GM18867 (cell line): ENCODE measurements at regions not wholly inside any gene's neighbourhood (a gene's known extent, or its start where the extent isn't known, plus 50 kb on each side); places are given as distances from the start of the nearest gene placed in this dataset.
"Not testable (repeated sequence)": the region's sequence is repeated elsewhere in the genome, so short reads cannot be mapped to it uniquely, and the experiment has no call there.

Experiments
- ATAC-seq: cut with Tn5 transposase; IDR thresholded peaks from one replicate; pipeline ENCODE4 v1.9.1; 2021; ENCODE audit warnings: mild to moderate bottlenecking, moderate library complexity; ENCODE audit not compliant: unreplicated experiment

DNA sequence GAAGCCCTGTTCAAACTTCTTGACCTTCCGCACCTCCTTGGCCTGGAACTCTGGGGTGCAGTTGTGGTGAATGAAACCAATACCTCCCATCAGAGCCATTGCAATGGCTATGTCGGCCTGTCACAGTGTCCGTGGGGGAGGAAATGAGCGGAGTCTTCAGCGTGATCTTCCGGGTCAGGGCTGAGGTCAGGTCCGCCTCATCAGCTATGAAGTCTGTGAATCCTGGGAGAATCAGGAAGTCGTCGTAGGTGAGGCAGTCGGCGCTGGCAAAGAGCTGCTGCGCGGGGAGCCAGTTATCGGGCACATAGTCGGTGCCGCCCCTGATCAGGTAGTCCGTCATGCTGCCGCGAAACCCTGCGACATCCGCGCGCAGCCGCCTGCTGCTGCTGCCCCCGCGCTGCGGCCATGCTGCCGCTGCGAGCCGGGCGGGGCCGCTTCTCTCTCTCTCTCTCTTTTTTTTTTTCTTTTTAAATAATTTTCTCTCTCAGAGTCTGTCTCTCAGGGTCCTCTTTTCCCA, 154.1 kb upstream of the ZSWIM2 start:
- ATAC-seq, result no peak

DNA sequence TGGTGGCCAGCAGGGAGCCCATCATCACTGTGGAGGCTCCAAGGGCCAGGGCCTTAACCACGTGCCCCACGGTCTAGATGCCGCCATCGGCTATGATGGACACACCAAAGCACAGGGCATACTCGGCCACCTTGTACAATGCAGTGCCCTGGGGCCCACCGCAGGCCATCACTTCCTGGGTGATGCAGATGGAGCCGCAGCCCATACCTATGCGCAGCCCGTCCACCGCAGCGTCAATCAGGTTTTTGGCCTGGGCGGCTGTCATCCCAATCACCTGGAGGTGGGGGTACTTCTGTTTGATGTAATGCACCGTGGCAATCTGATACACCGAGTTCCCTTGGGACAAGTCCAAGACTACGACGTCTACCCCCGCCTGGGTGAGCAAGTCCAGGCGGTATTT, 153.3 kb upstream of the ZSWIM2 start:
- no peak for ATAC-seq

DNA sequence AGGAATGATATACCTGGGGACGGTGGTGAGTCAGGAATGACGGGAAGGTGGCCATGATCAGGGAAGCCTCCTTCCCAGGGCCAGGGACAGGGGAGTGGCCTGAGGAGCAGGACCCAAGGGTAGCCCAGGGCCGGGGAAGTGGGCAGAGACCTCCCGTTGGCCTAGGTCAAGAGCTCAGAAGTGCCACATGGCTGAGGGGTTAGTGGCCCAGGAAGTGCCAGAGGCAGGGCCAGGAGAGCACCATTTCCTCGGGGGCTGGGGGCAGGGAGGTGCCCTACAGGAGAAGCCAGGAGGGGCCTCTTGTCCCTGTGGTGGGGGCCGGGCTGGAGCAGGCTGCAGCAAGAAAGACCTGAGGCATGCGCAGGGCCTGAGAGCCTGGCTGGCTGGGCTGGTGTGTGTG, 152.3 kb upstream of the ZSWIM2 start:
- ATAC-seq, result no peak

DNA sequence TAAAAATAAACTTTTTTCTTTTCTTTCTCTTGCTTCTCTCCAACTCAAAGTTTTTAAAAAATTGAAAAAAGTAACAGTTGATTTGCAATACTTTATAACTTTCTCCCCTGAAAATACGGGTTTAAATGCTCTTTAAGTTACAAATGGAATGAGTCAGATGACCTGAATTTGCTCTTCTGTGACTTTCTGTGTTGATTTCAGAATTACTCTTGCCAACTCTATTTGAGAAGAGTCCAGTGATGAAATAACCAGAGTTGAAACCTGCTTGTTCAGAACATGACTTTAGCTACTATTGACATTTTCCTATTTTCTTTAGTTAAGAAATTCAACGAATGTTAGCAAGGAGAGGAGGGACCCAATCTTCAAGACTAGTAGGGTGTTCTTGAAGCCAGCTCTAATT, 146.1 kb upstream of the ZSWIM2 start:
- peak; percentile 67 for ATAC-seq

DNA sequence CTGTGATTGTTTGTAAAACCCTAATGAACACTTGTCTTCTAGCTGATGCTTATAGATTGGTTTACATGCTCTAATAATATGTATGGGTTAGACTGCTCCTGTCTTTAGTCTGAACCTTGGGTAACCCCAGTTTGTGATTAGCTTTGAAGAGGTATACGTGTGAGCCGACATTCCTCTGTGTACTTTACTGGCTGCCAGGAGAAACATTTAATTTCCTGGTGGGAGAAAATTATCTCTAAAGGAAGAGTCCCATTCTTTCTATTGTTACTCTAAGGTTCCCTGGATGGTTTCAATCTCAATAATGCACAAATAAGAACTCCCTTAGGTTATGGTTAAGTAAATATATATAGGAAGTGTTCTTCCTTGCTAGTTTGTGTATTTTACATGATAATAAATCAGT, 143.6 kb upstream of the ZSWIM2 start:
- no peak for ATAC-seq

DNA sequence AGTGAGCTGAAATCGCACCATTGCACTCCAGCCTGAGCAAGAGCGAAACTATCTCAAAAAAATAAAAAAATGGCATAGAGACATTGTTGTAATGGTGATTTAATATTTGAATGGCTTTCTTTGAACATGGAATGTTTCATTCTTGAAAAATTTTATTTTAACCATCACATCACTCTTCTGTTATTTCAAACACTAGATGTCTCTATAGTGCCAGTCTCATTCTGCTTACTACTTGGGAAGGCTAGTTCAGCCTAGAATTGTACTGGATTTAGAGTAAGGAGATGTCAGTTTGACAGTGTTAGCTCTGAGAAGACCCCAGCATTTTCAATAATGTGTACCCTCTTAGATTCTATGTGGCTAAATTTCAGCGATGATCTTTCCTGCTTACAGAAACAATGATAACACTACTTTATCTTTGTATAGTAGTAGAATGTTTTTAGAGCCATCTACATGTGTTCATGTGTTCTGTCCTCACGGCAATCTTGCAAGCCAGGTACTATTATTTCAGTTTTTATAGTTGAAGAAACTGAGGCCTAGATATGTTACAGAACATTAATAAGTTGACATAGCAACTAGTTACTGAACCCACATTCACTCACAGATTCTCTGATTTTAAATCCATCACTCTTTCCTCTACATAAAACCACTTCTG, 142.9 kb upstream of the ZSWIM2 start:
- no peak for ATAC-seq

DNA sequence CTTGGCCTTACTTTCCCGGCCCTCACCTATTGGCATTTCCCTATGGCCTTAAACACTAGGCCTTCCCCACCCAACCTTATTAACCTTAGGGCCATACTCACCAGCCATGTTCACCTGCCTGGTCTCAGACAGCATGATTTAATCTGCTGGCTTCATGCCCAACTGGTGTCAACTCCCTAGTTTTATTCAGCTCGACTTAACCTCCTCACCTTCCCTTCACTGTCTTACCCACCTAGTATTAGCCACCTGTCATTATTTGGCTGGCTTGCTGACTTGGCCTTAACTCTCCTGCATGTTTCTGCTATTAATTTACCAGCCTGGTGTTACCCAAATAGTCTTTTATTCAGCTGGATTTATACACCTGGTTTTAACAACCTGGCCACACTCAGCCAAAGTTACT, 136.0 kb upstream of the ZSWIM2 start:
- ATAC-seq, result no peak

DNA sequence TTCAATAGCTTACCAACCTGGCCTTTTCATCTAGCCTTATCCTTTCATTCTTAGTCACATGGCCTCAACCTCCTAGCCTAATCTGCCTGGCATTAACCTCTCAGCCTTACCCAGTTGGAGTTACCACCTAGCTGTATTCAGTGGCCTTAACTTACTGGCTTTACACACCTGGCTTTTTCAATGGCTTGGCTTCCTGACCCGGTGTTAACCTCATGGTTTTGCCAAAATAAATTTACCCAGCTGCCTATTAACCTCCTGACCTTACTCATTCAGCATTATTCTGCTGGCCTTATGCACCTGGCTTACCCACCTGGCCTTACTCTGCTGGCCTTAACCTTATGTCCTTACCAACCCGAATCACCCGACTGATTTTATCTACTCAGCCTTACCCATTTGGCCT, 135.5 kb upstream of the ZSWIM2 start:
- no peak for ATAC-seq

DNA sequence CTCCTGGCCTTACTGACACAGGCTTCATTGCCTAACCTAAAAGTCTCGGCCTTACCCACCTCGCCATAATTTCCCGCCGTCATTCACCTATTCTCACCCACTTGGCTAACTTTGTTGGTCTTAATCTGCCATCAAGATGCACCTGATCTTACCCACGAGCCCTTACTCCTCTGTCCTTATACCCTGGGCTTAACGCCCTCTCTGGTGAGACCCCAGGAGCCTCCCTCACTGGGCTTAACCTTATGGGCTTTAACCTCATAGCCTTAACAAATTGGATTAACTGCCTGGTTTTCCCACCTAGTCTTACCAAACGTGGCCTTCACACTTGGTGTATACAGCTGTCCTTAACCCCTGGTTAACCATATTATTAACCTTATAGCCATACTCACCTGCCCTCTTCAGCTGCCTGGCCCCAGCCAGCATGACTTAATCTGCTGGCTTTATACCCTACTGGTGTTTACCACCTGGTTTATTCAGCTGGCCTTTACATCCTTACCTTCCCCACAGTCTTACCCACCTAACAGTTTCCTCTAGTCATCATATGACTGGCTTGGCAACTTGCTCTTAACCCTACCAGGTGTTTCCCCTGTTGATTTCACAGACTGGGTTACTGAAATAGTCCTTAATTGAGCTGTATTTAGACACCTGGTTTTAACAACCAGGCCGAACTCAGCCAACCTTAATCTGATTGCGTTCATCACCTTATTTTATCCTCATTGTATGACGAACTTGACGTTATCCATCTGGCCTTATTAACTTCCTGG, 132.0 kb upstream of the ZSWIM2 start:
- no peak for ATAC-seq

DNA sequence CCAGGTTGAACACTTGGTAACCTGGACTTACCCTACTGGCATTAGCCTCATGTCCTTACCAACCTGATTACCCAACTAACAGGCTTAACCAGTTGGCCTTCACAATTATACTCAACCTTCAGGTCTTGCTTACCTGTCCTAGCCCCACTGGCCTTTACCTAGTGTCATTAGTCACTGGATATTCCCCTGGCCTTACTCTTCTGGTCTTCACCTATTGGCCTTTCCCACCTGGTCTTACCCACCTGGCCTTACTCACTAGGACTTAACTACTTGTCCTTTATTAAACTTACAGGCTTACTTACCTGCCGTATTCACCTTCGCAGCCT, 131.1 kb upstream of the ZSWIM2 start:
- ATAC-seq, result no peak

DNA sequence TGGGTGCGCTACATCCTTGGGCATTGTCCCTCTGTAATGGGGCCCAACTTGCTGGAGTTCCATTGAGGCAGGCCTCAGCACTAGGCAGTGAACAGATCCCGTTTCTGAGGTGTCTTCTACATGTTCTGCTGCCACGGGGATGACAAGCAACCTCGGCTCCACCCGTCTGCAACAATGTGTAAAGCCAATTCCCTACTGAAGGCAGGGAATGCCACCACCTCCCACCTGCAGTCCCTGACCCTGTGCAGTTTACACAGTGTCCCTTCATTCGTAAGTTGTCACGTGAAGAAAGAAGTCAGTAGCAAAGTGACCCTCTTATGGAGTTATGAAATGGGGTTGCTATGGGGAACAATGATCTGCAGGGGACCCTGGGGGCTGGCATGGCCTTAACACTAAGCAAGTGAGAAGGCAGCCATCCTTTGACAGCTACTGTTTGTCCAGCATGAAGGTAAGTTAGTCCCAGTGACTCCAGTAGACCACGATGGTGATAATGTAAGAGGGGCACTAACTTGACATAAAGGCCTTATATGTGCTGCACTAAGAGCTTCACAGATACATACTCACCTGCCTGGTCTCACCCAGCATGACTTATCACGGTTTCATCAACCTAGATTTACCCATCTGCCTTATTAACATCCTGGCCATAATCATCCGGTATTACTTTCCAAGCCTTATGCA, 130.6 kb upstream of the ZSWIM2 start:
- ATAC-seq, result no peak

DNA sequence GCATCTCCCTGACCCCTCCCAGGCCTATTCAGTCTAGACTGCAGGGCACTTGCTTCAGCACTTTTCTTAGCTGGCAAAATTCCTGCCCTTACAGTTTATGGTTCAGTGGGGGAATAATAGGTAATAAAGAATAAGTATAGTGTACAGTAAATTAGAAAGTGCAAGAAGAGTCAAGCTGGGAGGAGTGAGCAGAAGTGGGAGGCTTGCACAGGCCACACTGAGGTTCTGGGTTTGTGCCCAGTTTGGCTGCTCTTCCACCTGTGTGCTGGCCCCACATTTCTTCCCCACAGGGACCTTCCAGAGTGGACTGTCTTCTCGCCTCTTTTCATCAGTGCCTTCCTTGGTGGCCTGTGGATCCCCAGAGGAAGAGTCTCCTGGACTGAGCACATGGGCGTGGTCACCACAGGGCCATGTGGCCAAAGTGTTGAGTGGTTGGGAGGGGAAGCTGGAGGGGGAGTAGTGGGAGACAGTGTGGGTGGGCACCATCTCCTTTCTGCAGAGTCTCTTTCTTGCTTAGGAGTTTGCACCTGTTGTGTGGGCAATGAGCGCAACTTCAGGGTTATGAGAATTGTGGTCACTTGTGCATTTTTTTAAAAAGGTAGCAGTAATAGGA, 128.6 kb upstream of the ZSWIM2 start:
- ATAC-seq, result peak; percentile 61

DNA sequence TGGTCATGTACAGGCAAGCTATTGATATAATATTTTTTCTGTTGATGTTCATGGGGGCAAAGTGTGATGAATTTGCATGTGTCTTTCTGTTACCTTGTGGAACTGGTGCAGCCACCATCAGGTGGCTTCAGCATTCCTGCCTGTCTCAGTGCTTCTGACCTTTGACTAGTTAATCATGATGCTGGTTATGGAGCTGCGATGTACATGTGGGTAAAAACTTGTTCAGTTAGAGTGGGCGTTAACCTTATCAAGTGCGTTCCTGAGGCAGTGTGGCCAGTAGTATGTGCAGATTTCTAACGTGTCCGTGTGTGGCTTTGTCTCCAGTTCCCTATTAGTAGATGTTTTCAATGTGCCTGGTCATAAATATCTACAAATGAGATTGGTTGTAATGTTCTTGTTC, 127.4 kb upstream of the ZSWIM2 start:
- no peak for ATAC-seq

DNA sequence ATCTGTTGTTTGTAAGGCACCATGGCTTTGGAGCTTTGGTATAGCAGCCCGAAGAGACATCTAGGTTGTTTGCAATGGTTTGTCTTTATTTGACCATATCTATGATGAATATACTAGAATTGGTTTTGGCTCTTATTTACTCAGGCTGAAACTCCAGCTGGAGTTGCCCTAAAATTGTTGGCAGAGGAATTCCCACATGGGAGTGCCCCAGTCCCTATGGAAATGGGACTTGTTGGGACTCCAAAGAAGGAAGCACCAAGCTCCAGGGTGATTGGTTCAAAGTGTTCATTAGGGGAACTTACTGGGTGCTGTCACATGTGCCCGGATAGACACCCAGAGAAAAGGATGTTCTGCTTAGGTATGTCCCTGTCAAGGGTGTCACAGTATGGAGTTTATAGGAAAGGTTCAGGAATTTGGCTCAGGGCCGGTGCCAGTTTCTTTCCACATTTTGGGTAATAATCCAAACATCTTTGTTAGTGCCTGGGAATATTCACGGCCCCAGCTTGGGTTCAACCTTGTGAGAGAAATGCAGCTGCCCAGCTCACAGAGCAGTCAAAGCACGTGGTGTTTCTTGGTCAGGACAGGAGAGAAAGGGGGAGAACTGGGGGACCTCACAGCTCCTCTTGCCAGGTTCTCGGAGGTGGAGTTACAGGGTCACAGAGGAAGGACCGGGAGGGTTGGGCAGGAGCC, 123.5 kb upstream of the ZSWIM2 start:
- no peak for ATAC-seq

DNA sequence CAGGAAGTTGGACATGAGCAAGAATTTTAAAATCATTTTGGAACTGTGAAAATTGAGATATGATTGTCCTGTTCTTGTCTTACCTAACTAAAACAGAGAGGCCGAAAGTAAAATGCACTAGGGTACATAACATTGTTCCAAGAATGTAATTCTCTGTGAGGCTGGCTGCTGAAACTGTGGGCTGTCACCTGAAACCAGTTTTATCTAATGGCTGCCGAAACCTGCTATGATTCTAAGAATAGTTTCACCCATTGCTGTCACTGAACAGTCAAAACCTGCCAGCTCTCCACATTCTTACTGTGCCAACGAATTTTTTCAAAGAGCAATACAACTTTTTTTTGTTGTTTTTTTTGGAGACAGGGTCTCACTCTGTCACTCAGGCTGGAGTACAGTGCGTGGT, 119.3 kb upstream of the ZSWIM2 start:
- peak; percentile 98 for ATAC-seq

DNA sequence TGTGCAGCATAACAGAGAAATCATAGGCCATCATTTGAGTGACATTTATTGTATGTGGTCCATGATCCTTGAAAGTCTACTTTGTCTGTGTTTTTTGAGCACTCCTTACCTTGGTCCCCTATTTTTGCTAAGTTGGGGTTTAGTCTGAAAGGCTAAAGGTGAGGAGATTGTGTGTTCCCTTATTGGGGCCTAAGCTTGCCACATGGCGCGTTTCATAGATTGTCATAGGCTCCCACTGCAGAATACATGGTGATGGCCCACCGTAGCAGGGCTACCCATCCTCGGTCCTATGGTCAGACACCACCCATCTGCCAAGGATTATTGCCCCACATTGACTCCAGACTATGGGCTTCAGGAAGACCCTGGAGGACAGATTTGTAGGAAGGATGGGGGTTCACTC, 117.0 kb upstream of the ZSWIM2 start:
- ATAC-seq, result no peak

DNA sequence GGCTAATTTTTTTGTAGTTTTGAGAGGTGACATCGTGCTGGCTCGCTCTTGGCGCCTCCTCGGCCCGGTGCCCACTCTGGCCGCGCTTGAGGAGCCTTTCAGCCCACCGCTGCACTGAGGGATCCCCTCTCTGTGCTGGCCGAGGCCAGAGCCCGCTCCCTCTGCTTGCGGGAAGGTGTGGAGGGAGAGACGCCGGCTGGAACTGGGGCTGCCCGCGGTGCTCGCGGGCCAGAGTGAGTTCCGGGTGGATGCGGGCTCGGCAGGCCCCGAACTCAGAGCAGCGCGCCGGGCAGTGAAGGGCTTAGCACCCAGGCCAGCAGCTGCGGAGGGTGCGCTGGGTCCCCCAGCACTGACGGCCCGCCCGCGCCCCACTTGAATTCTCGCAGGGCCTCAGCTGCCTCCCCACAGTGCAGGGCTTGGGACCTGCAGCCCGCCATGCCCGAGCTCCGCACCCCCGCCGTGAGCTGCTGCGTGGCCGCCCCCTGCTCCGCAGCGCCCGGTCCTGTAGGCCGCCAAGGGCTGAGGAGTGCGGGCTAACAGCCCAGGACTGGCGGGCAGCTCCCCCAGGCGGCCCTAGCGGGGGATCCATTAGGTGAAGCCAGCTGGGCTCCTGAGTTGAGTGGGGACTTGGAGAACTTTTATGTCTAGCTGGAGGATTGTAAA, 113.2 kb upstream of the ZSWIM2 start:
- no peak for ATAC-seq

DNA sequence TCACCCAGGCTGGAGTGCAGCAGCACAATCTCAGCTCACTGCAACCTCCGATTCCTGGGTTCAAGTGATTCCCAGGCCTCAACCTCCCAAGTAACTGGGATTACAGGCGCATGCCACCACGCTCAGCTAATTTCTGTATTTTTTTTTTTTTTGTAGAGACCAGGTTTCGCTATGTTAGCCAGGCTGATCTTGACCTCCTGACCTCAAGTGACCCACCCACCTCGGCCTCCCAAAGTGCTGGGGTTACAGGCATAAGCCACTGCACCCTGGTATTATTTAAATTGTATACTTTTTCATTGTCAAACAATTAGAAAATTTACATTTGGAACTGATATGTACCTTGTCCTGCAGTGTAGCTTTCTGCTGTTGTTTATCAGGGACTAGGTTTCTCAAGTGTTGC, 111.3 kb upstream of the ZSWIM2 start:
- not testable (repeated sequence) for ATAC-seq

DNA sequence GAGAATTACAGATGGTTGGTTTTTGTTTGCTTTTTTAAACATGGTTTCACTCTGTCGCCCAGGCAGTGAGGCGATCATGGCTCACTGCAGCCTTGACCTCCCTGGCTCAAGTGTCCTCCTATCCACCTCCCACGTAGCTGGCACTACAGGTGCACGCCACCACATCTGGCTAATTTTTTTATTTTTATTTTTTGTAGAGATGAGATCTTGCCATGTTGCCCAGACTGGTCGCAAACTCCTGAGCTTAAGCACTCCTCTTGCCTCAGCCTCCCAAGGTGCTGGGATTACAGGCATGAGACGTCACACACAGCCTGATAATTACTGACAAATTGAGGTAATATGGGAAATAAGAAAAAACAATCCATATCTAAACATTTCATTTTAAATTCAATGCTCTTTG, 110.5 kb upstream of the ZSWIM2 start:
- ATAC-seq, result no peak

DNA sequence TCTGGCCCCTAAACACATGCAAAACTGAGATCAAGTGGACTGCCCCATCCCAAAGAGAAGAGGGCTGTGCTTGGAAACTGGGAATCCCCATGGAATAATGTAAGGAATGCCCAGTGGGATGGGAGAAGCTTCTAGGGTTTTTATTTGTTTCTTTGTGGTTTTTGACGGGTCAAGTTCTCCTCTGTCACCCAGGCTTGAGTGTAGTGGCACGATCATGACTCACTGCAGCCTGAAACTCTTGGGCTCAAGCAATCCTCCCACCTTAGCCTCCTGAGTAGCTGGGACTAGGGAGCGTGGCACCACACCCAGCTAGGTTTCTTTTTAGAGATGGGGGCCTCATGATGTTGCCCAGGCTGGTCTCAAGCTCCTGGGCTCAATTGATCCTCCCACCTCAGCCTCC, 101.7 kb upstream of the ZSWIM2 start:
- ATAC-seq, result peak; percentile 4
